ENCODE measurements at regions not wholly inside any gene's neighbourhood (a gene's known extent, or its start where the extent isn't known, plus 50 kb on each side); places are given as distances from the start of the nearest gene placed in this dataset.

DNA sequence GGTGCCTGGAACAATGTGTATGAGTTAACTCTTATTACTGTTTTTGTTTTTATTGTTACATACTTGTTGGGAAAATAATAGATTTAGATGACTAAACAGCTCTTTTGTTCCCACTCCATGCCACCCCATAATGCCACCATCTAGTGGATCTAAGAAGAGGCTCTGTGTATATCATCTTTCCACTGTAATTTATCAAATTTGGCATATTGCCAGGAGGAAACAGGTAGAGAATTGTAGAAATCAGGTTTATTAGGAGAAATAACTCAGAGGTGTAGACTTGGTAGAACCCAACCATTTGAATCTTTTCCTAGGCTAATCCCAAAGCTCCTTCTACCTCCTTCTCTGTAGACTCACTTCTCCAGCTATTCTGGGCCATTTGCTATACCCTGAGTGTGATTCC, 150.6 kb downstream of the GATB start:
- H3K4me3 ChIP-seq = no peak overlapping the region
- no peak overlapping the region for H3K27ac ChIP-seq
- ATAC-seq (no peak), DNase-seq (no peak)
- no peaks in the 10 kb centered on the region for H3K9me3 ChIP-seq
- H3K4me1 ChIP-seq = no peaks in the 10 kb centered on the region
- no peaks in the 10 kb centered on the region for H3K27me3 ChIP-seq
- H3K36me3 ChIP-seq (replicated peaks in 1 of 2; ENCODE audit: insufficient read depth in 1 of 2, low read depth in 2 of 2) = no peaks in the 10 kb centered on the region
- intact Hi-C loops (cut with DNase I) = no loop called here
- TF ChIP-seq, protein P1, sequence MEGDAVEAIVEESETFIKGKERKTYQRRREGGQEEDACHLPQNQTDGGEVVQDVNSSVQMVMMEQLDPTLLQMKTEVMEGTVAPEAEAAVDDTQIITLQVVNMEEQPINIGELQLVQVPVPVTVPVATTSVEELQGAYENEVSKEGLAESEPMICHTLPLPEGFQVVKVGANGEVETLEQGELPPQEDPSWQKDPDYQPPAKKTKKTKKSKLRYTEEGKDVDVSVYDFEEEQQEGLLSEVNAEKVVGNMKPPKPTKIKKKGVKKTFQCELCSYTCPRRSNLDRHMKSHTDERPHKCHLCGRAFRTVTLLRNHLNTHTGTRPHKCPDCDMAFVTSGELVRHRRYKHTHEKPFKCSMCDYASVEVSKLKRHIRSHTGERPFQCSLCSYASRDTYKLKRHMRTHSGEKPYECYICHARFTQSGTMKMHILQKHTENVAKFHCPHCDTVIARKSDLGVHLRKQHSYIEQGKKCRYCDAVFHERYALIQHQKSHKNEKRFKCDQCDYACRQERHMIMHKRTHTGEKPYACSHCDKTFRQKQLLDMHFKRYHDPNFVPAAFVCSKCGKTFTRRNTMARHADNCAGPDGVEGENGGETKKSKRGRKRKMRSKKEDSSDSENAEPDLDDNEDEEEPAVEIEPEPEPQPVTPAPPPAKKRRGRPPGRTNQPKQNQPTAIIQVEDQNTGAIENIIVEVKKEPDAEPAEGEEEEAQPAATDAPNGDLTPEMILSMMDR (IDR thresholded peaks at IDR 0.05) = no peak
- TF ChIP-seq POLR2A (IDR thresholded peaks at IDR 0.05) = no peak

DNA sequence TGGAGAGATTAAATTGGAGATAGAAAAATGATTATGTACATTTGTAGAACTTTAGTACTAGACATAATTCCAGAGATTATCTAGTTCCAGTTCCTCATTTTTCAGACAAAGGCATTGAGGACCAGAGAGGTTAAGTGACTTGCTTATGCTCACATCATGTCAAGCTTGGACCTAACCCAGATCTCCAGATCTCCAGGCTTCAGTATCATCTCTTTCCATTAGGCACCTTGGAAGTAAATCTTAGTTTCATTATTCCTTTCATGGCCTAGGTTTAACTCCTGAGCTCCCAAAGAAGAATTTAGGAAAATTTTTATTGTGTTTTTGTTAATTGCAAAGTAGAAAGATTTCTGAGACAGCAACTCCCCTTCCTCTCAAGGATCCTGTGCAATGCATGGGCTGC, 148.8 kb downstream of the GATB start:
- H3K4me3 ChIP-seq = no peak overlapping the region
- no peak for DNase-seq
- TF ChIP-seq POLR2A (IDR thresholded peaks at IDR 0.05) = no peak
- TF ChIP-seq, protein P1 (IDR thresholded peaks at IDR 0.05) = no peak
- intact Hi-C loops (cut with DNase I) = no loop called here
- no peaks in the 10 kb centered on the region for H3K4me1 ChIP-seq
- no peaks in the 10 kb centered on the region for H3K36me3 ChIP-seq (replicated peaks in 1 of 2; ENCODE audit: insufficient read depth in 1 of 2, low read depth in 2 of 2)
- H3K27ac ChIP-seq = no peak overlapping the region
- H3K9me3 ChIP-seq = no peaks in the 10 kb centered on the region
- no peaks in the 10 kb centered on the region for H3K27me3 ChIP-seq
- ATAC-seq = no peak

DNA sequence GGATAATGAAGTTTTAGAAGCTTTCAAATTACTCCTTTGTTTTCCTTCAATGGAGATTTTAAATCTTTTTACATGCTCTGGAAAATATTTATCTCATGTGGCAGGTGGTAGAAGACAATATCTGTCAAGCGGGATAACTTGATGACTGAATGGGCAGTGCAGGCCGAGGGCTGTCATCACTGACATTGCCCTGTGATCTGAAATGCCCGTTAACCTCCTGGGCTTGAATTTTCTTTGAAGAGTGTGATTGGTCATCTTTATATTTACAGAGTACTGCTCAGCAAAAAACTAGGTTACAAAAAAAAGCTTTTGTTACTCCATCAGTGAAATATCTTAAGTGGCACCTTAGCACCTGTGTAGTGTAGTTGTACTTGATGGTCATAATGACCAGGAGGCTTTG, 147.5 kb downstream of the GATB start:
- H3K27ac ChIP-seq = no peak overlapping the region
- TF ChIP-seq, protein P1 (IDR thresholded peaks at IDR 0.05) = no peak
- TF ChIP-seq POLR2A (IDR thresholded peaks at IDR 0.05) = no peak
- H3K36me3 ChIP-seq (replicated peaks in 1 of 2; ENCODE audit: insufficient read depth in 1 of 2, low read depth in 2 of 2) = no peaks in the 10 kb centered on the region
- WGBS, 2 donors = 87 to 94% methylated on average over 3 of the region's 3 CpGs
- no peak overlapping the region for H3K4me3 ChIP-seq
- intact Hi-C loops (cut with DNase I) = no loop called here
- no peak for DNase-seq
- no peaks in the 10 kb centered on the region for H3K4me1 ChIP-seq
- no peaks in the 10 kb centered on the region for H3K27me3 ChIP-seq
- no peaks in the 10 kb centered on the region for H3K9me3 ChIP-seq
- no peak for ATAC-seq

DNA sequence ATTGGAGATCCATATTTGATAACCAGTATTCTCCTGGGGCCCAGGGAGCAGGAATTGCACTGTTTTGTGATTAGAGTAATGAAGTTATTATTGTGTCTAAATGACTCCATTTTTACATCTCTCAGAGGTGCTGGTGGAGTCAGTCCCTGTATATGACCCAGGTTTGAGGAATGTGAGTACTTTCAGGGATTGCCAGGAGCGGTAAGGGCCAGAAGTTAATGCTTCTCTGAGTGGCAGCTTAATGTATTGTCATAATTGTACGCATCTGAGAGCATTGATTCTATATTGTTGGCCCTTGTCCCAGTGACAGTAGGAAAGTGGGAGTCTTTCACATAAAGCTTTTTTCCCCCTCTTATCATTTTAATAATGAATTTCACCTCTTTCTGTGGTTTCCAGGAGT, 146.2 kb downstream of the GATB start:
- H3K36me3 ChIP-seq (replicated peaks in 1 of 2; ENCODE audit: insufficient read depth in 1 of 2, low read depth in 2 of 2) = no peaks in the 10 kb centered on the region
- no peak overlapping the region for H3K4me3 ChIP-seq
- intact Hi-C loops (cut with DNase I) = no loop called here
- TF ChIP-seq, protein P1 (IDR thresholded peaks at IDR 0.05) = no peak
- TF ChIP-seq POLR2A (IDR thresholded peaks at IDR 0.05) = no peak
- DNase-seq = no peak
- H3K27ac ChIP-seq = no peak overlapping the region
- no peaks in the 10 kb centered on the region for H3K4me1 ChIP-seq
- no peaks in the 10 kb centered on the region for H3K27me3 ChIP-seq
- no peaks in the 10 kb centered on the region for H3K9me3 ChIP-seq
- ATAC-seq = no peak
- 97 to 100% methylated on average over 2 of the region's 2 CpGs for WGBS, 2 donors

DNA sequence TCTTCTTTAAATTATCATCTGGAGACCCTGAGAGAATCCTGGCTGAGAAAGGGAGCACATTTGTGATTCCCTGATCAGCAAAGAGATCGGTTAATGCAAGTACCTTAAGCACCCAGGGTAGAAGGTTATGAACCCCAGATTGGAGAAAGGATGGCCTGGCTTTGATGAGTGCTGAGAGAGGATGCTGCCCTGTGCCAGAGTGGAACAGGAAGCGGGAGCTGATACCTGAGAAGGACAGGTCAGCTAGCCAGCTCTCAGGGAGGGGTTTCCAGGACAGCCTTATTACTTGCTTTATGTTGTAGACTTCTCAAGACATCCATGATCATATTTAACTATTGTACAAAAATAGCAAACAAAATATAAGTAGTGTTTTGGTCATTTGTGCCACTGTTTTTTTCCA, 141.9 kb downstream of the GATB start:
- WGBS, 2 donors = 88 to 90% methylated on average over 2 of the region's 2 CpGs
- no peaks in the 10 kb centered on the region for H3K9me3 ChIP-seq
- no peak for DNase-seq
- H3K27ac ChIP-seq = no peak overlapping the region
- TF ChIP-seq POLR2A (IDR thresholded peaks at IDR 0.05) = no peak
- TF ChIP-seq, protein P1 (IDR thresholded peaks at IDR 0.05) = no peak
- no peaks in the 10 kb centered on the region for H3K36me3 ChIP-seq (replicated peaks in 1 of 2; ENCODE audit: insufficient read depth in 1 of 2, low read depth in 2 of 2)
- ATAC-seq = no peak
- no peak overlapping the region for H3K4me3 ChIP-seq
- no peaks in the 10 kb centered on the region for H3K4me1 ChIP-seq
- no peaks in the 10 kb centered on the region for H3K27me3 ChIP-seq
- intact Hi-C loops (cut with DNase I) = no loop called here

Measured in body of pancreas (tissue), 4 donors.